PC-9 (cell line): ENCODE measurements at regions not wholly inside any gene's neighbourhood (a gene's known extent, or its start where the extent isn't known, plus 50 kb on each side); places are given as distances from the start of the nearest gene placed in this dataset.
"Not testable (repeated sequence)": the region's sequence is repeated elsewhere in the genome, so short reads cannot be mapped to it uniquely, and the experiment has no call there.

ENCODE experiments used
- CTCF ChIP-seq: fragments of 200-600 bp; sonication (generic); conservative IDR thresholded peaks from 2 replicates; pipeline ENCODE4 v1.6.1; 2017; ENCODE audit warnings: mixed run types, antibody characterized with exemption, mild to moderate bottlenecking, moderate library complexity
- EZH2 ChIP-seq: fragments of 200-600 bp; sonication (generic); IDR thresholded peaks from 2 replicates; pipeline ENCODE4 v1.8.0; 2017; ENCODE audit warnings: antibody characterized with exemption, low read depth

- not testable (repeated sequence) for TF ChIP-seq CTCF, EZH2
Observed at GRCh38 chr5:99418640-99419039, 489.8 kb upstream of the CHD1 start.
